GM12878 (cell line): ENCODE measurements at regions not wholly inside any gene's neighbourhood (a gene's known extent, or its start where the extent isn't known, plus 50 kb on each side); places are given as distances from the start of the nearest gene placed in this dataset.

Source experiments
- ATAC-seq: fragments of 200-7000 bp; cut with Tn5 transposase; 3 replicates; pipeline ENCODE4 v1.9.1; 2020; ENCODE audit warnings: mild to moderate bottlenecking, moderate library complexity
- BruUV-seq: library from RNA; stranded (reverse); fragments of 400-500 nt; replicated peaks from 2 replicates; lab custom pipeline; 2021; lab: Mats Ljungman, UMichigan
- CTCF ChIA-PET: fragments of 300-600 bp; sonication (Branson Sonifier 250); formaldehyde crosslinking; extraction: SDS; loops from one replicate; lab custom pipeline; 2021; ENCODE audit warnings: inconsistent platforms; lab: Yijun Ruan, JAX
- POLR2A ChIA-PET: fragments of 350-600 bp; formaldehyde crosslinking; extraction: SDS; loops from one replicate; lab custom pipeline; 2021; ENCODE audit warnings: inconsistent platforms; lab: Charles Lee
- RAD21 ChIA-PET: fragments of 300-600 bp; sonication (Branson Sonifier 250); formaldehyde crosslinking; loops from one replicate; lab custom pipeline; 2023; ENCODE audit warnings: antibody characterized with exemption; ENCODE audit not compliant: unreplicated experiment; lab: Charles Lee
- SMC1A ChIA-PET: fragments of 300-600 bp; sonication (Branson Sonifier 250); formaldehyde crosslinking; loops from one replicate; lab custom pipeline; 2023; ENCODE audit not compliant: unreplicated experiment, uncharacterized antibody; lab: Charles Lee
- DNase-seq: peaks from one replicate; pipeline ENCODE4 v3.0.0-alpha.2; 2011; ENCODE audit warnings: low read depth, low spot score
- FAIRE-seq: peaks from 3 replicates; lab custom pipeline; 2011; peaks lifted over from hg19 to GRCh38; lab: Jason Lieb, UNC
- H2AFZ ChIP-seq: 2 replicates; pipeline ENCODE4 v1.6.0; 2011; ENCODE audit warnings: low read depth, low read length, control low read depth; ENCODE audit not compliant: control insufficient read depth
- H3K27ac ChIP-seq: 2 replicates; pipeline ENCODE4 v1.5.1; 2011; ENCODE audit warnings: control low read depth; ENCODE audit not compliant: control insufficient read depth, insufficient read depth
- H3K27me3 ChIP-seq, 2 experiments: replicated peaks in 1 of 2; 2 replicates each; pipeline versions ENCODE4 v1.6.0 to v1.6.1; 2011; ENCODE audit warnings: low read length in 1 of 2; ENCODE audit not compliant: control insufficient read depth in 2 of 2, insufficient read depth in 2 of 2
- H3K36me3 ChIP-seq, 2 experiments: 2 replicates each; pipeline ENCODE4 v1.5.1; 2011; ENCODE audit warnings: low read length in 1 of 2; ENCODE audit not compliant: control insufficient read depth in 2 of 2, insufficient read depth in 2 of 2
- H3K4me1 ChIP-seq: 2 replicates; pipeline ENCODE4 v1.6.1; 2011; ENCODE audit warnings: mild to moderate bottlenecking, low read length, moderate library complexity, mixed read lengths; ENCODE audit not compliant: control insufficient read depth, insufficient read depth
- H3K4me2 ChIP-seq: 2 replicates; pipeline ENCODE4 v1.6.0; 2011; ENCODE audit warnings: control low read depth; ENCODE audit not compliant: control insufficient read depth, insufficient read depth
- H3K4me3 ChIP-seq: fragments of 200-600 bp; sonication (generic); 2 replicates; pipeline ENCODE4 v1.5.1; 2016
- H3K79me2 ChIP-seq: 2 replicates; pipeline ENCODE4 v1.6.0; 2011; ENCODE audit warnings: low read length; ENCODE audit not compliant: control insufficient read depth, insufficient read depth
- H3K9ac ChIP-seq: 2 replicates; pipeline ENCODE4 v1.8.0; 2011; ENCODE audit warnings: low read length, control low read depth, mixed read lengths; ENCODE audit not compliant: control insufficient read depth, insufficient read depth
- H3K9me3 ChIP-seq: replicated peaks from 3 replicates; pipeline ENCODE4 v1.5.1; 2011; ENCODE audit warnings: mild to moderate bottlenecking, low read length; ENCODE audit not compliant: control insufficient read depth, insufficient read depth
- H4K20me1 ChIP-seq: 2 replicates; pipeline ENCODE4 v1.6.0; 2011; ENCODE audit not compliant: control insufficient read depth, insufficient read depth
- ATF7 ChIP-seq: fragments of 450-650 bp; IDR thresholded peaks from 2 replicates; pipeline ENCODE4 v1.6.1; 2016; ENCODE audit warnings: low read depth, mild to moderate bottlenecking
- KDM1A ChIP-seq: fragments of 200-600 bp; sonication (generic); IDR thresholded peaks from 2 replicates; pipeline ENCODE4 v1.6.1; 2016; ENCODE audit warnings: borderline replicate concordance
- NFYB ChIP-seq: IDR thresholded peaks from 2 replicates; pipeline ENCODE4 v1.6.1; 2011; ENCODE audit warnings: low read depth, mild to moderate bottlenecking, low read length, improper control_type of control experiment, moderate library complexity; ENCODE audit not compliant: insufficient read depth
- POLR2AphosphoS5 ChIP-seq: IDR thresholded peaks from 2 replicates; pipeline ENCODE4 v1.6.1; 2011; ENCODE audit warnings: mild to moderate bottlenecking, low read length, inconsistent platforms
- SPI1 ChIP-seq: IDR thresholded peaks from 2 replicates; pipeline ENCODE4 v1.6.1; 2011; ENCODE audit warnings: low read depth, mild to moderate bottlenecking, low read length, moderate library complexity, borderline replicate concordance; ENCODE audit not compliant: insufficient read depth
- SRF ChIP-seq, 2 experiments: IDR thresholded peaks; 2 replicates each; pipeline ENCODE4 v1.6.1; 2011; ENCODE audit warnings: low read depth in 2 of 2, low read length in 2 of 2, mild to moderate bottlenecking in 1 of 2, moderate library complexity in 1 of 2
- TBL1XR1 ChIP-seq: IDR thresholded peaks from 2 replicates; pipeline ENCODE4 v1.6.1; 2012; ENCODE audit warnings: low read depth, low read length, improper control_type of control experiment
- TCF7 ChIP-seq: IDR thresholded peaks from 2 replicates; pipeline ENCODE4 v1.6.1; 2014; ENCODE audit warnings: antibody characterized with exemption, borderline replicate concordance
- WRNIP1 ChIP-seq: IDR thresholded peaks from 2 replicates; pipeline ENCODE4 v1.6.1; 2011; ENCODE audit warnings: low read depth, low read length, improper control_type of control experiment, borderline replicate concordance
- ZNF207 ChIP-seq: fragments of 450-650 bp; IDR thresholded peaks from 2 replicates; pipeline ENCODE4 v1.6.1; 2014; ENCODE audit warnings: antibody characterized with exemption, mild to moderate bottlenecking, borderline replicate concordance
- WGBS: methylation state at CpG from one replicate; pipeline ENCODE4 v1.1.6; 2016; ENCODE audit warnings: low lambda C conversion rate; ENCODE audit not compliant: insufficient replicate concordance, insufficient coverage; ENCODE audit errors: missing lambda C conversion rate; 5-methylcytosine and 5-hydroxymethylcytosine counted together
- in situ Hi-C: fragments of 300-500 bp; cut with MboI; formaldehyde crosslinking; loops from 9 replicates; pipeline ENCODE4 v1.14.3; 2018; ENCODE audit warnings: mixed read lengths
- intact Hi-C: fragments of 100-400 bp; cut with micrococcal nuclease; formaldehyde crosslinking; loops from one replicate; pipeline ENCODE4 v1.14.2; 2022; ENCODE audit not compliant: unreplicated experiment
- TF ChIP-seq, protein P1 (sequence below): fragments of 150-350 bp; IDR thresholded peaks from 2 replicates; pipeline ENCODE4 v1.6.1; 2016; ENCODE audit warnings: low read depth, low read length
- TF ChIP-seq, protein P2 (sequence below): IDR thresholded peaks from 2 replicates; pipeline ENCODE4 v1.6.1; 2011; ENCODE audit warnings: low read depth, mild to moderate bottlenecking, low read length, moderate library complexity, borderline replicate concordance; ENCODE audit errors: extremely low read depth

DNA sequence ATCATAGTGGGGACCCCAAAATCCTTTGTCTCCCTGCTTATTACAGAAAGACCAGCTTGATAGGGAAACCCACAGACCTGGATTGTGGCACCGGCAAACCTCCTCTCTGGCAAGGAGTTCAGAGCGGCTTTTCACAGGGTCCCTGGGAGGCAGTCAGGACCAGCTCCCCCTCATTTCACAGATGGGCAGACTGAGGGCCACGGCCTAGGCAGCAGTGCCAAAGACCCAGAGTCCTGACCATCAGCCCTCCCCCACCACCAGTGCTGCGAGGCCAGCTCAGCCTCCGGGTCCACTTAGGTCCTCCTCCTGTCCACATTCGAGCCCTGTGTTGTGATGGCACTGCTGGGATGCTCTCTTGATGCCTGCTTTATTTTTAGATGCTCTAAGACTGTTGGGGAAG, 57.2 kb downstream of the CAMK2N1 start:
- no peak for DNase-seq
- FAIRE-seq = no peak
- no TSS peak for BruUV-seq
- H3K27ac ChIP-seq = no peak overlapping the region
- in situ Hi-C loops (no loop called here), intact Hi-C loops (no loop called here)
- H2AFZ ChIP-seq = no peak overlapping the region
- peaks cover 8% of the 10 kb centered on the region for H3K4me1 ChIP-seq
- SMC1A ChIA-PET = interaction anchor here (1.2 kb wide), 1 partner anchor 50 kb away, joined by 3 read pairs; no protein-coding TSS in a partner anchor
- no peaks in the 10 kb centered on the region for H3K79me2 ChIP-seq
- TF ChIP-seq ZNF207 (no peak), POLR2AphosphoS5 (no peak), TCF7 (no peak), SRF (IDR thresholded peaks at IDR 0.05; ENCODE audit: low read depth in 2 of 2, low read length in 2 of 2) (no peak), KDM1A (no peak), ATF7 (no peak), TBL1XR1 (no peak), SPI1 (no peak), WRNIP1 (no peak), NFYB (no peak)
- TF ChIP-seq, protein P1, sequence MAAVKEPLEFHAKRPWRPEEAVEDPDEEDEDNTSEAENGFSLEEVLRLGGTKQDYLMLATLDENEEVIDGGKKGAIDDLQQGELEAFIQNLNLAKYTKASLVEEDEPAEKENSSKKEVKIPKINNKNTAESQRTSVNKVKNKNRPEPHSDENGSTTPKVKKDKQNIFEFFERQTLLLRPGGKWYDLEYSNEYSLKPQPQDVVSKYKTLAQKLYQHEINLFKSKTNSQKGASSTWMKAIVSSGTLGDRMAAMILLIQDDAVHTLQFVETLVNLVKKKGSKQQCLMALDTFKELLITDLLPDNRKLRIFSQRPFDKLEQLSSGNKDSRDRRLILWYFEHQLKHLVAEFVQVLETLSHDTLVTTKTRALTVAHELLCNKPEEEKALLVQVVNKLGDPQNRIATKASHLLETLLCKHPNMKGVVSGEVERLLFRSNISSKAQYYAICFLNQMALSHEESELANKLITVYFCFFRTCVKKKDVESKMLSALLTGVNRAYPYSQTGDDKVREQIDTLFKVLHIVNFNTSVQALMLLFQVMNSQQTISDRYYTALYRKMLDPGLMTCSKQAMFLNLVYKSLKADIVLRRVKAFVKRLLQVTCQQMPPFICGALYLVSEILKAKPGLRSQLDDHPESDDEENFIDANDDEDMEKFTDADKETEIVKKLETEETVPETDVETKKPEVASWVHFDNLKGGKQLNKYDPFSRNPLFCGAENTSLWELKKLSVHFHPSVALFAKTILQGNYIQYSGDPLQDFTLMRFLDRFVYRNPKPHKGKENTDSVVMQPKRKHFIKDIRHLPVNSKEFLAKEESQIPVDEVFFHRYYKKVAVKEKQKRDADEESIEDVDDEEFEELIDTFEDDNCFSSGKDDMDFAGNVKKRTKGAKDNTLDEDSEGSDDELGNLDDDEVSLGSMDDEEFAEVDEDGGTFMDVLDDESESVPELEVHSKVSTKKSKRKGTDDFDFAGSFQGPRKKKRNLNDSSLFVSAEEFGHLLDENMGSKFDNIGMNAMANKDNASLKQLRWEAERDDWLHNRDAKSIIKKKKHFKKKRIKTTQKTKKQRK = no peak
- TF ChIP-seq, protein P2, sequence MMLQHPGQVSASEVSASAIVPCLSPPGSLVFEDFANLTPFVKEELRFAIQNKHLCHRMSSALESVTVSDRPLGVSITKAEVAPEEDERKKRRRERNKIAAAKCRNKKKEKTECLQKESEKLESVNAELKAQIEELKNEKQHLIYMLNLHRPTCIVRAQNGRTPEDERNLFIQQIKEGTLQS = no peak
- H4K20me1 ChIP-seq = no peaks in the 10 kb centered on the region
- WGBS = 52% methylated on average over 6 of the region's 6 CpGs
- H3K4me2 ChIP-seq = no peak overlapping the region
- H3K27me3 ChIP-seq = 0 out of 4 replicates have a peak, but pooled peaks cover 0 to 2% of the 10 kb centered on the region in 2 experiments
- CTCF ChIA-PET = interaction anchor here (1.4 to 2.7 kb wide), 2 partner anchors 9 to 66 kb away, joined by 4 to 10 read pairs; no protein-coding TSS in a partner anchor
- no peaks in the 10 kb centered on the region for H3K36me3 ChIP-seq
- no peak for ATAC-seq
- no peaks in the 10 kb centered on the region; the same call in 2 of the 3 replicates for H3K9me3 ChIP-seq
- POLR2A ChIA-PET = no interaction called here
- no peak overlapping the region for H3K4me3 ChIP-seq
- H3K9ac ChIP-seq = no peak overlapping the region
- RAD21 ChIA-PET = interaction anchor here (1.1 kb wide), 1 partner anchor 216 kb away, joined by 3 read pairs; no protein-coding TSS in a partner anchor
